Astrocyte of the spinal cord (primary cell): ENCODE measurements at regions not wholly inside any gene's neighbourhood (a gene's known extent, or its start where the extent isn't known, plus 50 kb on each side); places are given as distances from the start of the nearest gene placed in this dataset.

Experiments used
- DNase-seq: peaks from one replicate; pipeline ENCODE4 v3.0.0; 2011; ENCODE audit warnings: low read depth, low spot score
- H3K4me3 ChIP-seq: 2 replicates; pipeline ENCODE4 v1.5.1; 2011; ENCODE audit warnings: low read depth, mild to moderate bottlenecking, low read length, moderate library complexity
- CTCF ChIP-seq: IDR thresholded peaks from 2 replicates; pipeline ENCODE4 v1.5.1; 2012; ENCODE audit warnings: low read depth, mild to moderate bottlenecking, low read length, inconsistent platforms
- in situ Hi-C: cut with HindIII; loops from 2 replicates; pipeline ENCODE4 v1.10.0; 2017; ENCODE audit warnings: low sequenced_read_pairs

GRCh38 chr2:176851200-176851888 lies 361.2 kb upstream of the HNRNPA3 start:
- no peak for TF ChIP-seq CTCF
- DNase-seq, result no peak
- H3K4me3 ChIP-seq, result no peak overlapping the region
- in situ Hi-C loops, result no loop called here

- in situ Hi-C loops, result no loop called here
- DNase-seq, result no peak
- no peak for TF ChIP-seq CTCF
- H3K4me3 ChIP-seq, result no peak overlapping the region
Observed at GRCh38 chr2:176851889-176852483, 360.6 kb upstream of the HNRNPA3 start.

GRCh38 chr2:176852667-176853066 lies 359.9 kb upstream of the HNRNPA3 start:
- TF ChIP-seq CTCF, result no peak
- no peak for DNase-seq
- H3K4me3 ChIP-seq, result no peak overlapping the region
- in situ Hi-C loops, result no loop called here

GRCh38 chr2:176854062-176854461 lies 358.5 kb upstream of the HNRNPA3 start:
- TF ChIP-seq CTCF, result no peak
- DNase-seq, result no peak
- no peak overlapping the region for H3K4me3 ChIP-seq
- in situ Hi-C loops, result no loop called here

- no peak for TF ChIP-seq CTCF
- in situ Hi-C loops, result no loop called here
- DNase-seq, result no peak
- H3K4me3 ChIP-seq, result no peak overlapping the region
Observed at GRCh38 chr2:176854878-176855277, 357.7 kb upstream of the HNRNPA3 start.

GRCh38 chr2:176856683-176857082 lies 355.9 kb upstream of the HNRNPA3 start:
- no peak overlapping the region for H3K4me3 ChIP-seq
- TF ChIP-seq CTCF, result no peak
- in situ Hi-C loops, result no loop called here
- no peak for DNase-seq
